Osteocyte (in vitro differentiated cells): ENCODE measurements at regions not wholly inside any gene's neighbourhood (a gene's known extent, or its start where the extent isn't known, plus 50 kb on each side); places are given as distances from the start of the nearest gene placed in this dataset.

Experiments used
- DNase-seq: peaks from one replicate; pipeline ENCODE4 v3.0.0; 2021; ENCODE audit warnings: mixed read lengths; ENCODE audit not compliant: unreplicated experiment; ENCODE audit errors: extremely low spot score
- H3K27ac Mint-ChIP-seq: one replicate; pipeline ENCODE4 v1.8.0; 2021; ENCODE audit warnings: mild to moderate bottlenecking, mixed read lengths; ENCODE audit not compliant: unreplicated experiment
- H3K27me3 Mint-ChIP-seq: one replicate; pipeline ENCODE4 v1.8.0; 2021; ENCODE audit warnings: mixed read lengths; ENCODE audit not compliant: unreplicated experiment
- H3K36me3 Mint-ChIP-seq: one replicate; pipeline ENCODE4 v1.8.0; 2021; ENCODE audit warnings: mixed read lengths; ENCODE audit not compliant: unreplicated experiment
- H3K4me1 Mint-ChIP-seq: one replicate; pipeline ENCODE4 v1.8.0; 2021; ENCODE audit warnings: mixed read lengths; ENCODE audit not compliant: unreplicated experiment
- H3K4me3 Mint-ChIP-seq: one replicate; pipeline ENCODE4 v1.8.0; 2021; ENCODE audit warnings: mild to moderate bottlenecking, moderate library complexity, mixed read lengths; ENCODE audit not compliant: unreplicated experiment
- H3K9me3 Mint-ChIP-seq: one replicate; pipeline ENCODE4 v1.8.0; 2021; ENCODE audit warnings: mixed read lengths; ENCODE audit not compliant: unreplicated experiment
- TF ChIP-seq, protein P1 (sequence below): fragments of 200-600 bp; sonication (generic); IDR thresholded peaks from 2 replicates; pipeline ENCODE4 v1.5.0; 2021; ENCODE audit warnings: antibody characterized with exemption, mild to moderate bottlenecking, moderate library complexity

DNA sequence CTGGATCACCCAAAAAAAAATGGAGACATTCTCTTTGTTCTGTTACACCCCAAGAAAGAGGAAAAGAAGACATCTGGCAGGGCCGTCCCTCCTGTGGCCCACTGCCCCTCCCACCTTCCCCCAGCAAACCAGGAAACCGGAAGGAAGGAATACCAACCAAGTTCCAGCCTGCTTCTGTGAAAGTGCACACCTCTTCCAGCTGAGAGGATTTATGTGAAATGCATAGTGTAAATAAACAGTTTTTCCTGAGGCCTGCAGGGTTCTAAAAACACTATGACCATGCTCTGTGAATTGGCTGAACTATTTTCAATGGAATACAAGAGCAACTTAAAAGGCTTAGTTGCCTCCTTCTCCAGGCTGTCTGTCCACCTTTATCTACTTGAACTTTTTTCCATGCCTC lies 50.0 kb upstream of the CHST1 start:
- Mint-ChIP-seq H3K4me3 (no peak overlapping the region), H3K36me3 (no peaks in the 10 kb centered on the region), H3K4me1 (no peaks in the 10 kb centered on the region), H3K27me3 (peaks cover 43% of the 10 kb centered on the region), H3K9me3 (no peaks in the 10 kb centered on the region), H3K27ac (no peak overlapping the region)
- TF ChIP-seq, protein P1, sequence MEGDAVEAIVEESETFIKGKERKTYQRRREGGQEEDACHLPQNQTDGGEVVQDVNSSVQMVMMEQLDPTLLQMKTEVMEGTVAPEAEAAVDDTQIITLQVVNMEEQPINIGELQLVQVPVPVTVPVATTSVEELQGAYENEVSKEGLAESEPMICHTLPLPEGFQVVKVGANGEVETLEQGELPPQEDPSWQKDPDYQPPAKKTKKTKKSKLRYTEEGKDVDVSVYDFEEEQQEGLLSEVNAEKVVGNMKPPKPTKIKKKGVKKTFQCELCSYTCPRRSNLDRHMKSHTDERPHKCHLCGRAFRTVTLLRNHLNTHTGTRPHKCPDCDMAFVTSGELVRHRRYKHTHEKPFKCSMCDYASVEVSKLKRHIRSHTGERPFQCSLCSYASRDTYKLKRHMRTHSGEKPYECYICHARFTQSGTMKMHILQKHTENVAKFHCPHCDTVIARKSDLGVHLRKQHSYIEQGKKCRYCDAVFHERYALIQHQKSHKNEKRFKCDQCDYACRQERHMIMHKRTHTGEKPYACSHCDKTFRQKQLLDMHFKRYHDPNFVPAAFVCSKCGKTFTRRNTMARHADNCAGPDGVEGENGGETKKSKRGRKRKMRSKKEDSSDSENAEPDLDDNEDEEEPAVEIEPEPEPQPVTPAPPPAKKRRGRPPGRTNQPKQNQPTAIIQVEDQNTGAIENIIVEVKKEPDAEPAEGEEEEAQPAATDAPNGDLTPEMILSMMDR = no peak
- no peak for DNase-seq
